Mammary epithelial cell (primary cell): ENCODE measurements at regions not wholly inside any gene's neighbourhood (a gene's known extent, or its start where the extent isn't known, plus 50 kb on each side); places are given as distances from the start of the nearest gene placed in this dataset.

Source experiments
- CTCF ChIP-seq, 2 donors: IDR thresholded peaks in 1 of 2; conservative IDR thresholded peaks in 1 of 2; 2 replicates each; pipeline ENCODE4 v1.5.1; 2011 to 2012; ENCODE audit warnings: inconsistent platforms in 2 of 2, low read length in 2 of 2, mild to moderate bottlenecking in 2 of 2, control low read depth in 1 of 2, low read depth in 1 of 2; ENCODE audit not compliant: insufficient read depth in 1 of 2; ENCODE audit errors: extremely low read depth in 1 of 2
- EZH2 ChIP-seq: IDR thresholded peaks from 2 replicates; pipeline ENCODE4 v1.6.1; 2012; ENCODE audit warnings: low read length, inconsistent platforms, borderline replicate concordance

DNA sequence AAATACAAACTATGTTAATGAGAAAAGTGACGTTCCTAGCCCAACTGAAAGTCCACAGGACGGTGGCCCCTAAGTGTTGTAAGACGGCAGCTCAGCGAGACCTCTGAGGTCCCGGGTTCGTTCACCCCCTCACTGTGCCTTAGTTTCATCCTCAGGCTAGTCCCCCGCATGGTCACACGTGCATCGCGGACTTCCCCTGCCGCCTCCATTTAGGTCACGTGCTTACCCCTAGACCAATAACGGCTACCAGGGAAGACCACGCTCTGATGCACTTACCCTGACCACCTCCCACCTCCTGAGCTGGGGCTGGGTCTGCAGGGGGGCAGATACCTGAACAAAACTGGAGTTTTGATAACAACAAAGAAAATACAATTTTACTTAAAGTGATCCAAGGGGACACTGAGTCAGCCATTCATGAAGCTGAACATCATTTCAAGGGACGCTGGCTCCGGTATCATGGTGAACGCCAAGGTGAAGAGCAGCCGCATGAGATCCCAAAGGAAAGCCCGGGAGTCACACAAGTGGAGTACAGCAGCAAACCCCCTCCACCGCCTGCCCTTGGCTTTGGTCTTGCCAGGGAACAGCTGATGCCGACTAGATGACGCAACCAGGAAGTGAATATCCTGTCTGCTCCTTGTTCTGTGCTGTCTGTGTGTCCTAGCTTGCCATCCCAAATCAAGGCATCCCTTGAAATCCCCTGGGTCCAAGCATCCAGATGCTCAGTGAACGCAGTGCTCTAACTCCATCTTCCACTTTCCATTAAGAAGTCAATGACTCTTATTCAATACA lies 274.1 kb downstream of the PCNX1 start:
- no peak for TF ChIP-seq CTCF (conservative IDR thresholded peaks at IDR 0.05 in 1 of 2, IDR thresholded peaks at IDR 0.05 in 1 of 2; ENCODE audit: extremely low read depth in 1 of 2, insufficient read depth in 1 of 2, low read depth in 1 of 2, low read length in 2 of 2)
- TF ChIP-seq EZH2, result no peak
